ENCODE measurements at regions not wholly inside any gene's neighbourhood (a gene's known extent, or its start where the extent isn't known, plus 50 kb on each side); places are given as distances from the start of the nearest gene placed in this dataset.
"Not testable (repeated sequence)": the region's sequence is repeated elsewhere in the genome, so short reads cannot be mapped to it uniquely, and the experiment has no call there.

- not testable (repeated sequence) for TF ChIP-seq CTCF, POLR2AphosphoS5, EP300, POLR2A (IDR thresholded peaks at IDR 0.05)
These were observed 160.6 kb upstream of the NAMPT start for GRCh38 chr7:106445366-106445765.

All from sigmoid colon (tissue), 4 donors.